ENCODE measurements at regions not wholly inside any gene's neighbourhood (a gene's known extent, or its start where the extent isn't known, plus 50 kb on each side); places are given as distances from the start of the nearest gene placed in this dataset.

GRCh38 chr12:54773593-54773992, 80.7 kb upstream of the MUCL1 start:
- TF ChIP-seq CTCF (IDR thresholded peaks at IDR 0.05) = no peak
- Histone ChIP-seq H3K4me3 (no peak overlapping the region), H3K27ac (no peak overlapping the region), H3K9me3 (no peaks in the 10 kb centered on the region), H3K36me3 (no peaks in the 10 kb centered on the region), H3K27me3 (no peaks in the 10 kb centered on the region), H3K4me1 (no peaks in the 10 kb centered on the region)
- no peak for DNase-seq
- intact Hi-C loops (cut with DNase I; ENCODE audit: low total_unique reads) = no loop called here

GRCh38 chr12:54765652-54766051, 88.7 kb upstream of the MUCL1 start:
- no peaks in the 10 kb centered on the region for H3K4me1 ChIP-seq
- H3K27ac ChIP-seq = no peak overlapping the region
- intact Hi-C loops (cut with DNase I; ENCODE audit: low total_unique reads) = no loop called here
- no peak for TF ChIP-seq CTCF (IDR thresholded peaks at IDR 0.05)
- H3K27me3 ChIP-seq = no peaks in the 10 kb centered on the region
- no peaks in the 10 kb centered on the region for H3K9me3 ChIP-seq
- no peak for DNase-seq
- H3K36me3 ChIP-seq = no peaks in the 10 kb centered on the region
- H3K4me3 ChIP-seq = no peak overlapping the region

GRCh38 chr12:54762390-54762789, 91.9 kb upstream of the MUCL1 start:
- no peak overlapping the region for H3K4me3 ChIP-seq
- no peak for DNase-seq
- TF ChIP-seq CTCF (IDR thresholded peaks at IDR 0.05) = no peak
- H3K27me3 ChIP-seq = no peaks in the 10 kb centered on the region
- intact Hi-C loops (cut with DNase I; ENCODE audit: low total_unique reads) = no loop called here
- no peaks in the 10 kb centered on the region for H3K4me1 ChIP-seq
- no peak overlapping the region for H3K27ac ChIP-seq
- no peaks in the 10 kb centered on the region for H3K36me3 ChIP-seq
- H3K9me3 ChIP-seq = peaks cover 0 to 6% (median 0%) of the 10 kb centered on the region in 3 donors

GRCh38 chr12:54759751-54760150, 94.6 kb upstream of the MUCL1 start:
- peaks cover 0 to 6% (median 0%) of the 10 kb centered on the region in 3 donors for H3K9me3 ChIP-seq
- no peak overlapping the region for H3K4me3 ChIP-seq
- no peaks in the 10 kb centered on the region for H3K27me3 ChIP-seq
- DNase-seq = no peak
- H3K27ac ChIP-seq = no peak overlapping the region
- H3K4me1 ChIP-seq = no peaks in the 10 kb centered on the region
- no peaks in the 10 kb centered on the region for H3K36me3 ChIP-seq
- intact Hi-C loops (cut with DNase I; ENCODE audit: low total_unique reads) = loop anchor here (10.0 kb wide), 1 partner anchor 205 kb away; no protein-coding TSS in a partner anchor
- TF ChIP-seq CTCF (IDR thresholded peaks at IDR 0.05) = no peak

GRCh38 chr12:54751493-54751892, 102.8 kb upstream of the MUCL1 start:
- intact Hi-C loops (cut with DNase I; ENCODE audit: low total_unique reads) = loop anchor here (10.0 kb wide), 1 partner anchor 213 kb away; no protein-coding TSS in a partner anchor
- Histone ChIP-seq H3K27me3 (peaks cover 0 to 6% of the 10 kb centered on the region in 2 donors), H3K36me3 (no peaks in the 10 kb centered on the region), H3K27ac (no peak overlapping the region), H3K4me3 (no peak overlapping the region), H3K9me3 (no peaks in the 10 kb centered on the region), H3K4me1 (no peaks in the 10 kb centered on the region)
- TF ChIP-seq CTCF (IDR thresholded peaks at IDR 0.05) = no peak
- no peak for DNase-seq

Measured in tibial artery (tissue), 4 donors.